ENCODE measurements at regions not wholly inside any gene's neighbourhood (a gene's known extent, or its start where the extent isn't known, plus 50 kb on each side); places are given as distances from the start of the nearest gene placed in this dataset.
"Not testable (repeated sequence)": the region's sequence is repeated elsewhere in the genome, so short reads cannot be mapped to it uniquely, and the experiment has no call there.

DNA sequence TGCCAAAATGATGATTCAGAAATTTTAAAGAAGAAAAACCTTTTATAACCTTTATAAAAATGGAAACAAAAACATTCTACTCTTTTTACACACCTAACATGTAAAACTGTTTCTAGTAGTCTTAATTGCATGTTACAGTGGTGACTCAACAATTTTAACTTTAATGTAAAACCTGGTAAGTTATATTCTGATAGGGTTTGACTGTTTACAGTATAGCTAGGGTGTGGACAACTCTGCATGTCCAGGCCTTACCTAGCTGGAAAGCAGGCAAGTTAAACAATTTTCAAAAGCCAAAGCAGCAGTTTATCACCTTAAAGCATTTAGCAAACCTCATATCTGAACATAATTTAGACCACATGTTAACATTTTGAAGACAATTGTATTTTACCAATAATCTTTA lies 328.5 kb downstream of the NEK10 start:
- Mint-ChIP-seq H3K27ac (ENCODE audit: unreplicated experiment) (no peak overlapping the region), H3K4me3 (ENCODE audit: unreplicated experiment) (no peak overlapping the region), H3K36me3 (ENCODE audit: low read depth, unreplicated experiment) (no peaks in the 10 kb centered on the region), H3K4me1 (ENCODE audit: low read depth, unreplicated experiment) (no peaks in the 10 kb centered on the region), H3K27me3 (ENCODE audit: low read depth, unreplicated experiment) (no peaks in the 10 kb centered on the region), H3K9me3 (ENCODE audit: unreplicated experiment) (no peaks in the 10 kb centered on the region)
- no peak for FAIRE-seq
- Histone ChIP-seq H3K4me3 (ENCODE audit: insufficient read depth, low read depth, low read length) (no peak overlapping the region), H3K36me3 (ENCODE audit: insufficient read depth, low read length) (no peaks in the 10 kb centered on the region), H3K4me2 (ENCODE audit: low read length) (no peak overlapping the region), H3K27me3 (ENCODE audit: insufficient read depth, low read length) (no peaks in the 10 kb centered on the region), H4K20me1 (ENCODE audit: insufficient read depth, low read length) (no peaks in the 10 kb centered on the region), H3K9me3 (ENCODE audit: insufficient read depth, low read depth, low read length) (no peaks in the 10 kb centered on the region), H3K9ac (ENCODE audit: low read length) (no peak overlapping the region), H3K79me2 (ENCODE audit: insufficient read depth, low read length) (no peaks in the 10 kb centered on the region), H3K4me1 (ENCODE audit: insufficient read depth, low read length) (no peaks in the 10 kb centered on the region), H2AFZ (ENCODE audit: low read depth, low read length) (no peak overlapping the region), H3K27ac (ENCODE audit: low read depth, low read length) (no peak overlapping the region)
- DNase-seq (ENCODE audit: low read depth) = no peak
- TF ChIP-seq, protein P1, sequence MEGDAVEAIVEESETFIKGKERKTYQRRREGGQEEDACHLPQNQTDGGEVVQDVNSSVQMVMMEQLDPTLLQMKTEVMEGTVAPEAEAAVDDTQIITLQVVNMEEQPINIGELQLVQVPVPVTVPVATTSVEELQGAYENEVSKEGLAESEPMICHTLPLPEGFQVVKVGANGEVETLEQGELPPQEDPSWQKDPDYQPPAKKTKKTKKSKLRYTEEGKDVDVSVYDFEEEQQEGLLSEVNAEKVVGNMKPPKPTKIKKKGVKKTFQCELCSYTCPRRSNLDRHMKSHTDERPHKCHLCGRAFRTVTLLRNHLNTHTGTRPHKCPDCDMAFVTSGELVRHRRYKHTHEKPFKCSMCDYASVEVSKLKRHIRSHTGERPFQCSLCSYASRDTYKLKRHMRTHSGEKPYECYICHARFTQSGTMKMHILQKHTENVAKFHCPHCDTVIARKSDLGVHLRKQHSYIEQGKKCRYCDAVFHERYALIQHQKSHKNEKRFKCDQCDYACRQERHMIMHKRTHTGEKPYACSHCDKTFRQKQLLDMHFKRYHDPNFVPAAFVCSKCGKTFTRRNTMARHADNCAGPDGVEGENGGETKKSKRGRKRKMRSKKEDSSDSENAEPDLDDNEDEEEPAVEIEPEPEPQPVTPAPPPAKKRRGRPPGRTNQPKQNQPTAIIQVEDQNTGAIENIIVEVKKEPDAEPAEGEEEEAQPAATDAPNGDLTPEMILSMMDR (IDR thresholded peaks at IDR 0.05; ENCODE audit: insufficient read depth, low read depth, low read length) = no peak
- no peak for TF ChIP-seq EZH2 (IDR thresholded peaks at IDR 0.05; ENCODE audit: insufficient read depth, low read length)

DNA sequence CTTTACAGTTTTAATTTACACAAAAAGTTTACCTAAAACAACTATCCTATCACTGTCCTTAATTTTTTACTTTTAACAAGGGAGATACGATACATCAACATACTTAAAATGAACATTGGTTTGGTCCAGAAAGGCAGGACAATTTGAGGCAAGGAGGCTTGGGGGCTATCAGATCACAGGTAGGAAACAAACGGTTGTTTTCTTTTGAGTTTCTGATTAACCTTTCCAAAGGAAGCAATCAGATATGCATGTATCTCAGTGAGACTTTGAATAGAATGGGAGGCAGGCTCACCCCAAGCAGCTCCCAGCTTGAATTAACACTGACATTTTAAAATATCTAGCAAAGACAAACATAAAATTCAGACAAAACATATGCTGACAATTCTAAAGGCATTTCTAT lies 326.6 kb downstream of the NEK10 start:
- H3K4me2 ChIP-seq (ENCODE audit: low read length); H2AFZ ChIP-seq (ENCODE audit: low read depth, low read length); H3K9ac ChIP-seq (ENCODE audit: low read length); H3K36me3 ChIP-seq (ENCODE audit: insufficient read depth, low read length); H3K4me3 Mint-ChIP-seq (ENCODE audit: unreplicated experiment); DNase-seq (ENCODE audit: low read depth); H3K27ac ChIP-seq (ENCODE audit: low read depth, low read length); H3K27me3 ChIP-seq (ENCODE audit: insufficient read depth, low read length); H3K4me1 Mint-ChIP-seq (ENCODE audit: low read depth, unreplicated experiment); H3K27me3 Mint-ChIP-seq (ENCODE audit: low read depth, unreplicated experiment); H4K20me1 ChIP-seq (ENCODE audit: insufficient read depth, low read length); H3K4me3 ChIP-seq (ENCODE audit: insufficient read depth, low read depth, low read length); FAIRE-seq; H3K4me1 ChIP-seq (ENCODE audit: insufficient read depth, low read length); H3K27ac Mint-ChIP-seq (ENCODE audit: unreplicated experiment); H3K9me3 ChIP-seq (ENCODE audit: insufficient read depth, low read depth, low read length); H3K36me3 Mint-ChIP-seq (ENCODE audit: low read depth, unreplicated experiment); H3K79me2 ChIP-seq (ENCODE audit: insufficient read depth, low read length); H3K9me3 Mint-ChIP-seq (ENCODE audit: unreplicated experiment): not testable (repeated sequence)

DNA sequence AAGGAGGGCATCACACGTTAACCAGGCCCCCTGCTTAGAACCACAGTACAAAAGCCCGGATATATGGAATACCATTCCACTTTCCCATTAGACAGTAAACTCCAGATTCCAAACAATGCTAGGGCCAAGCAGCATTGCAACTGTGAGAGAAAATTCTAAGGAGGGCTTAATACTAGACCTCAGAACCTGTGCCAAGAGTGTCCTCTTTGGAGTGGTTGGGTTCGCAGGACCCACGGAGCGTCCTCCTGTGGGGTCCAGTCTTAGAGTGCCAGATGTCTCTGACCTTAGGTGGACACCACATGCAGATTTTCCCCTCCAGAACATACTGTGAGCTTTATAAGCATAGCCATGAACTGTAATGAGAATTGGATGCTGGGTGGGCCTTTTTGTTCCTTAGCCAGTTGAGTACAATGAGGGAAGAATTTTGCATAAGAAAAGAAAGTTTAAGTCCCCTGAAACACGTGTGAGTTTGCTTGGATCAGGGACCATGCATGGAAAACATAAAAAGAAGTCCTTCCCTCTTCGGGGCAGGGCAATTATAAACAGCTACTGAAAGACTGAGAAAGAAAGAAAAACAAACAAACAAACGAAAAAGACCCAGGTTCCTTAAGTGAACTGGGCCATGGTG lies 325.7 kb downstream of the NEK10 start:
- Histone ChIP-seq H3K4me3 (ENCODE audit: insufficient read depth, low read depth, low read length) (no peak overlapping the region), H3K36me3 (ENCODE audit: insufficient read depth, low read length) (no peaks in the 10 kb centered on the region), H3K9me3 (ENCODE audit: insufficient read depth, low read depth, low read length) (no peaks in the 10 kb centered on the region), H3K27me3 (ENCODE audit: insufficient read depth, low read length) (no peaks in the 10 kb centered on the region), H3K27ac (ENCODE audit: low read depth, low read length) (no peak overlapping the region), H3K79me2 (ENCODE audit: insufficient read depth, low read length) (no peaks in the 10 kb centered on the region), H3K9ac (ENCODE audit: low read length) (no peak overlapping the region), H4K20me1 (ENCODE audit: insufficient read depth, low read length) (no peaks in the 10 kb centered on the region), H2AFZ (ENCODE audit: low read depth, low read length) (no peak overlapping the region), H3K4me1 (ENCODE audit: insufficient read depth, low read length) (no peaks in the 10 kb centered on the region), H3K4me2 (ENCODE audit: low read length) (no peak overlapping the region)
- no peaks in the 10 kb centered on the region for H3K36me3 Mint-ChIP-seq (ENCODE audit: low read depth, unreplicated experiment)
- DNase-seq (ENCODE audit: low read depth) = no peak
- no peaks in the 10 kb centered on the region for H3K27me3 Mint-ChIP-seq (ENCODE audit: low read depth, unreplicated experiment)
- H3K9me3 Mint-ChIP-seq (ENCODE audit: unreplicated experiment) = no peaks in the 10 kb centered on the region
- TF ChIP-seq, protein P1 (IDR thresholded peaks at IDR 0.05; ENCODE audit: insufficient read depth, low read depth, low read length) = no peak
- no peak for TF ChIP-seq EZH2 (IDR thresholded peaks at IDR 0.05; ENCODE audit: insufficient read depth, low read length)
- no peak overlapping the region for H3K4me3 Mint-ChIP-seq (ENCODE audit: unreplicated experiment)
- no peak for FAIRE-seq
- H3K27ac Mint-ChIP-seq (ENCODE audit: unreplicated experiment) = no peak overlapping the region
- H3K4me1 Mint-ChIP-seq (ENCODE audit: low read depth, unreplicated experiment) = no peaks in the 10 kb centered on the region
